ENCODE measurements at regions not wholly inside any gene's neighbourhood (a gene's known extent, or its start where the extent isn't known, plus 50 kb on each side); places are given as distances from the start of the nearest gene placed in this dataset.

GRCh38 chr13:107961849-107962608, 253.3 kb downstream of the LIG4 start:
- ATAC-seq, result no peak
- no peak for TF ChIP-seq CTCF (IDR thresholded peaks at IDR 0.05)
- no peak overlapping the region for H3K4me3 ChIP-seq
- H3K4me1 ChIP-seq, result no peaks in the 10 kb centered on the region
- H3K27me3 ChIP-seq, result no peaks in the 10 kb centered on the region
- intact Hi-C loops (cut with DNase I), result no loop called here
- H3K36me3 ChIP-seq, result no peaks in the 10 kb centered on the region
- DNase-seq, result no peak
- H3K27ac ChIP-seq, result no peak overlapping the region
- peaks cover 0 to 4% of the 10 kb centered on the region in 2 donors for H3K9me3 ChIP-seq

GRCh38 chr13:107960301-107960700, 255.0 kb downstream of the LIG4 start:
- Histone ChIP-seq H3K4me3 (no peak overlapping the region), H3K27ac (no peak overlapping the region), H3K4me1 (no peaks in the 10 kb centered on the region), H3K27me3 (no peaks in the 10 kb centered on the region), H3K36me3 (no peaks in the 10 kb centered on the region), H3K9me3 (no peaks in the 10 kb centered on the region)
- no peak for DNase-seq
- no peak for ATAC-seq
- intact Hi-C loops (cut with DNase I), result no loop called here
- no peak for TF ChIP-seq CTCF (IDR thresholded peaks at IDR 0.05)

GRCh38 chr13:107956889-107957288, 258.4 kb downstream of the LIG4 start:
- DNase-seq (no peak), ATAC-seq (no peak)
- Histone ChIP-seq H3K27me3 (no peaks in the 10 kb centered on the region), H3K27ac (no peak overlapping the region), H3K36me3 (no peaks in the 10 kb centered on the region), H3K4me1 (no peaks in the 10 kb centered on the region), H3K4me3 (no peak overlapping the region), H3K9me3 (no peaks in the 10 kb centered on the region)
- intact Hi-C loops (cut with DNase I), result no loop called here
- no peak for TF ChIP-seq CTCF (IDR thresholded peaks at IDR 0.05)

- no peak overlapping the region for H3K27ac ChIP-seq
- no peak for ATAC-seq
- no peaks in the 10 kb centered on the region for H3K36me3 ChIP-seq
- peaks cover 0 to 24% of the 10 kb centered on the region in 2 donors for H3K9me3 ChIP-seq
- no peaks in the 10 kb centered on the region for H3K27me3 ChIP-seq
- no peak overlapping the region for H3K4me3 ChIP-seq
- intact Hi-C loops (cut with DNase I), result no loop called here
- DNase-seq, result no peak
- H3K4me1 ChIP-seq, result no peaks in the 10 kb centered on the region
- no peak for TF ChIP-seq CTCF (IDR thresholded peaks at IDR 0.05)
These were observed 273.2 kb downstream of the LIG4 start for GRCh38 chr13:107942030-107942617.

GRCh38 chr13:107941345-107942029, 273.8 kb downstream of the LIG4 start:
- H3K9me3 ChIP-seq, result peaks cover 0 to 26% of the 10 kb centered on the region in 2 donors
- H3K27ac ChIP-seq, result no peak overlapping the region
- DNase-seq (no peak), ATAC-seq (no peak)
- intact Hi-C loops (cut with DNase I), result no loop called here
- H3K36me3 ChIP-seq, result no peaks in the 10 kb centered on the region
- H3K27me3 ChIP-seq, result no peaks in the 10 kb centered on the region
- TF ChIP-seq CTCF (IDR thresholded peaks at IDR 0.05), result no peak
- no peak overlapping the region for H3K4me3 ChIP-seq
- no peaks in the 10 kb centered on the region for H3K4me1 ChIP-seq

Measured in left lung (tissue), 4 donors.